IMR-90 (cell line): ENCODE measurements at regions not wholly inside any gene's neighbourhood (a gene's known extent, or its start where the extent isn't known, plus 50 kb on each side); places are given as distances from the start of the nearest gene placed in this dataset.

Experiments used
- ATAC-seq: fragments of 200-7000 bp; cut with Tn5 transposase; 2 replicates; pipeline ENCODE4 v1.9.1; 2020; ENCODE audit warnings: low read depth, mild to moderate bottlenecking, moderate library complexity
- BruUV-seq: library from RNA; stranded (reverse); fragments of 400-500 nt; replicated peaks from 2 replicates; lab custom pipeline; 2021; lab: Mats Ljungman, UMichigan
- CTCF ChIA-PET: fragments of 300-600 bp; formaldehyde crosslinking; extraction: SDS; loops from one replicate; lab custom pipeline; 2021; ENCODE audit warnings: antibody characterized with exemption; lab: Yijun Ruan, JAX
- POLR2A ChIA-PET: fragments of 300-600 bp; sonication (Branson Sonifier 250); formaldehyde crosslinking; loops from one replicate; lab custom pipeline; 2022; ENCODE audit warnings: antibody characterized with exemption; ENCODE audit not compliant: unreplicated experiment; lab: Charles Lee
- DNase-seq: peaks from one replicate; pipeline ENCODE4 v3.0.0; 2013
- H2AFZ ChIP-seq: replicated peaks from 2 replicates; pipeline ENCODE3; 2013; ENCODE audit warnings: low read length, mild to moderate bottlenecking; ENCODE audit not compliant: poor library complexity
- H2AK5ac ChIP-seq: 2 replicates; pipeline ENCODE4 v1.6.1; 2013; ENCODE audit warnings: low read depth, low read length, inconsistent platforms
- H2AK9ac ChIP-seq: replicated peaks from 2 replicates; pipeline ENCODE3; 2013; ENCODE audit warnings: mild to moderate bottlenecking, low read depth, low read length, moderate library complexity; ENCODE audit not compliant: poor library complexity
- H2BK120ac ChIP-seq: 2 replicates; pipeline ENCODE4 v1.6.1; 2013; ENCODE audit warnings: low read depth, low read length, inconsistent platforms
- H2BK15ac ChIP-seq: 3 replicates; pipeline ENCODE4 v1.6.1; 2013; ENCODE audit warnings: low read depth, low read length, inconsistent platforms
- H2BK20ac ChIP-seq: 2 replicates; pipeline ENCODE4 v1.6.1; 2013; ENCODE audit warnings: low read depth, mild to moderate bottlenecking, inconsistent platforms, low read length, moderate library complexity
- H2BK5ac ChIP-seq: 2 replicates; pipeline ENCODE4 v1.6.1; 2013; ENCODE audit warnings: mild to moderate bottlenecking, low read depth, low read length, inconsistent platforms; ENCODE audit not compliant: poor library complexity, severe bottlenecking
- H3K14ac ChIP-seq: replicated peaks from 2 replicates; pipeline ENCODE4 v1.6.1; 2013; ENCODE audit warnings: low read depth, low read length, inconsistent platforms
- H3K18ac ChIP-seq: 2 replicates; pipeline ENCODE4 v1.6.1; 2013; ENCODE audit warnings: low read depth, low read length, control low read depth
- H3K23ac ChIP-seq: 2 replicates; pipeline ENCODE4 v1.6.1; 2013; ENCODE audit warnings: low read depth, low read length, inconsistent platforms
- H3K27ac ChIP-seq: 2 replicates; pipeline ENCODE4 v1.5.1; 2013; ENCODE audit warnings: mild to moderate bottlenecking, control low read depth, low read length; ENCODE audit not compliant: insufficient read depth
- H3K27me3 ChIP-seq: 2 replicates; pipeline ENCODE4 v1.6.1; 2013; ENCODE audit warnings: low read length; ENCODE audit not compliant: control insufficient read depth, insufficient read depth
- H3K36me3 ChIP-seq: 2 replicates; pipeline ENCODE4 v1.6.1; 2013; ENCODE audit warnings: low read length, mixed read lengths; ENCODE audit not compliant: control insufficient read depth, insufficient read depth
- H3K4ac ChIP-seq: 2 replicates; pipeline ENCODE4 v1.6.1; 2013; ENCODE audit warnings: low read depth, low read length, inconsistent platforms
- H3K4me1 ChIP-seq: 2 replicates; pipeline ENCODE4 v1.6.1; 2013; ENCODE audit warnings: low read length, mixed read lengths; ENCODE audit not compliant: control insufficient read depth, insufficient read depth
- H3K4me2 ChIP-seq: 2 replicates; pipeline ENCODE4 v1.6.1; 2013; ENCODE audit warnings: low read depth, mild to moderate bottlenecking, control low read depth, low read length, moderate library complexity
- H3K4me3 ChIP-seq: 2 replicates; pipeline ENCODE4 v1.5.1; 2013; ENCODE audit warnings: low read depth, mild to moderate bottlenecking, control low read depth, low read length, moderate library complexity; ENCODE audit not compliant: insufficient read depth
- H3K56ac ChIP-seq: 2 replicates; pipeline ENCODE4 v1.6.1; 2013; ENCODE audit warnings: low read length, inconsistent platforms; ENCODE audit not compliant: insufficient read depth; ENCODE audit errors: extremely low read depth
- H3K79me1 ChIP-seq, 2 experiments: 2 replicates each; pipeline ENCODE4 v1.6.1; 2013; ENCODE audit warnings: low read length in 2 of 2, inconsistent platforms in 1 of 2, low read depth in 1 of 2
- H3K9ac ChIP-seq: 2 replicates; pipeline ENCODE4 v1.6.1; 2013; ENCODE audit warnings: low read depth, low read length, control low read depth
- H3K9me1 ChIP-seq: 2 replicates; pipeline ENCODE4 v1.6.1; 2013; ENCODE audit warnings: low read length, inconsistent platforms; ENCODE audit not compliant: insufficient read depth
- H3K9me3 ChIP-seq: 2 replicates; pipeline ENCODE4 v1.6.1; 2013; ENCODE audit warnings: low read length; ENCODE audit not compliant: control insufficient read depth, insufficient read depth
- H4K20me1 ChIP-seq: 2 replicates; pipeline ENCODE4 v1.6.1; 2013; ENCODE audit warnings: low read length, inconsistent platforms; ENCODE audit not compliant: insufficient read depth
- H4K5ac ChIP-seq: 2 replicates; pipeline ENCODE4 v1.6.1; 2013; ENCODE audit warnings: mild to moderate bottlenecking, low read depth, low read length, control low read depth
- H4K8ac ChIP-seq, 2 experiments: 2 replicates each; pipeline ENCODE4 v1.6.1; 2013; ENCODE audit warnings: low read depth in 2 of 2, low read length in 2 of 2, control low read depth in 1 of 2, inconsistent platforms in 1 of 2
- H4K91ac ChIP-seq: 2 replicates; pipeline ENCODE4 v1.6.1; 2013; ENCODE audit warnings: low read depth, low read length, inconsistent platforms; ENCODE audit not compliant: insufficient read depth
- BHLHE40 ChIP-seq: fragments of 150-350 bp; IDR thresholded peaks from 2 replicates; pipeline ENCODE4 v1.6.1; 2016; ENCODE audit warnings: mild to moderate bottlenecking, low read depth, low read length
- CEBPB ChIP-seq: IDR thresholded peaks from 2 replicates; pipeline ENCODE4 v1.6.1; 2012; ENCODE audit warnings: low read depth, low read length, improper control_type of control experiment
- CHD1 ChIP-seq: IDR thresholded peaks from 2 replicates; pipeline ENCODE4 v1.6.1; 2012; ENCODE audit warnings: low read depth, low read length, improper control_type of control experiment
- CTCF ChIP-seq: conservative IDR thresholded peaks from 2 replicates; pipeline ENCODE4 v1.5.1; 2012; ENCODE audit warnings: mild to moderate bottlenecking, low read depth, low read length, improper control_type of control experiment
- FOS ChIP-seq: fragments of 150-350 bp; IDR thresholded peaks from 2 replicates; pipeline ENCODE4 v1.6.1; 2016; ENCODE audit warnings: low read depth, low read length
- MAFK ChIP-seq: IDR thresholded peaks from 2 replicates; pipeline ENCODE4 v1.6.1; 2012; ENCODE audit warnings: low read depth, low read length, improper control_type of control experiment
- MAZ ChIP-seq: IDR thresholded peaks from 2 replicates; pipeline ENCODE4 v1.6.1; 2012; ENCODE audit warnings: low read depth, mild to moderate bottlenecking, low read length, improper control_type of control experiment, moderate library complexity, borderline replicate concordance
- MXI1 ChIP-seq: IDR thresholded peaks from 2 replicates; pipeline ENCODE4 v1.6.1; 2012; ENCODE audit warnings: low read depth, mild to moderate bottlenecking, low read length, moderate library complexity, borderline replicate concordance
- NFE2L2 ChIP-seq: fragments of 150-350 bp; IDR thresholded peaks from 2 replicates; pipeline ENCODE4 v1.6.1; 2016; ENCODE audit warnings: low read depth, mild to moderate bottlenecking, low read length
- POLR2A ChIP-seq: IDR thresholded peaks from 2 replicates; pipeline ENCODE4 v1.6.1; 2012; ENCODE audit warnings: mild to moderate bottlenecking, low read depth, low read length
- RAD21 ChIP-seq: IDR thresholded peaks from 2 replicates; pipeline ENCODE4 v1.6.1; 2012; ENCODE audit warnings: low read length, improper control_type of control experiment
- RCOR1 ChIP-seq: IDR thresholded peaks from 2 replicates; pipeline ENCODE4 v1.6.1; 2012; ENCODE audit warnings: mild to moderate bottlenecking, low read length, improper control_type of control experiment; ENCODE audit not compliant: insufficient replicate concordance
- RFX5 ChIP-seq: IDR thresholded peaks from 2 replicates; pipeline ENCODE4 v1.8.0; 2012; ENCODE audit warnings: low read depth, mild to moderate bottlenecking, low read length, moderate library complexity
- SMC3 ChIP-seq: fragments of 150-350 bp; IDR thresholded peaks from 2 replicates; pipeline ENCODE4 v1.6.1; 2016; ENCODE audit warnings: low read depth, mild to moderate bottlenecking, antibody characterized with exemption, low read length, moderate library complexity
- USF2 ChIP-seq: fragments of 150-350 bp; IDR thresholded peaks from 2 replicates; pipeline ENCODE4 v1.6.1; 2017; ENCODE audit warnings: mild to moderate bottlenecking, antibody characterized with exemption, low read length, low read depth
- WGBS, 2 experiments: methylation state at CpG; one replicate each; pipeline versions ENCODE4 v1.1.5 to v1.1.7; 2013; ENCODE audit warnings: missing lambda C conversion rate in 2 of 2; ENCODE audit not compliant: insufficient read length in 1 of 2; ENCODE audit errors: extremely low coverage in 2 of 2; 5-methylcytosine and 5-hydroxymethylcytosine counted together
- dilution Hi-C: fragments of 300-500 bp; cut with HindIII; formaldehyde crosslinking; loops from one replicate; pipeline ENCODE4 v1.14.3; 2018; ENCODE audit warnings: low sequenced_read_pairs; ENCODE audit not compliant: unreplicated experiment
- in situ Hi-C: fragments of 300-500 bp; cut with MboI; formaldehyde crosslinking; loops from 3 replicates; pipeline ENCODE4 v1.14.3; 2019; ENCODE audit warnings: low sequenced_read_pairs, inconsistent platforms, mixed read lengths
- intact Hi-C: fragments of 100-400 bp; cut with micrococcal nuclease; formaldehyde crosslinking; loops from 2 replicates; pipeline ENCODE4 v1.10.0; 2022

GRCh38 chr2:151182396-151182795, 79.3 kb downstream of the RBM43 start:
- H3K9ac ChIP-seq = no peak overlapping the region
- dilution Hi-C loops (no loop called here), in situ Hi-C loops (no loop called here), intact Hi-C loops (no loop called here)
- no peaks in the 10 kb centered on the region for H3K9me1 ChIP-seq
- ChIA-PET POLR2A (no interaction called here), CTCF (interaction anchor here (0.8 to 1.6 kb wide), 2 partner anchors 8 to 11 kb away, joined by 3 to 4 read pairs; no protein-coding TSS in a partner anchor)
- H4K8ac ChIP-seq = no peak overlapping the region
- WGBS, 2 experiments = no CpG with 5 or more reads among the region's 3 CpGs
- no peak overlapping the region for H4K91ac ChIP-seq
- H3K36me3 ChIP-seq = no peaks in the 10 kb centered on the region
- no peaks in the 10 kb centered on the region for H4K20me1 ChIP-seq
- H3K14ac ChIP-seq = no peak overlapping the region
- H3K27ac ChIP-seq = no peak overlapping the region
- no peak overlapping the region for H3K56ac ChIP-seq
- peaks cover 6% of the 10 kb centered on the region for H3K27me3 ChIP-seq
- ATAC-seq (no peak), DNase-seq (no peak)
- no peak overlapping the region for H2AK5ac ChIP-seq
- H3K23ac ChIP-seq = no peak overlapping the region
- H3K4me3 ChIP-seq = no peak overlapping the region
- no peaks in the 10 kb centered on the region for H3K79me1 ChIP-seq
- no peak overlapping the region for H4K5ac ChIP-seq
- H2BK120ac ChIP-seq = no peak overlapping the region
- H3K4me1 ChIP-seq = no peaks in the 10 kb centered on the region
- TF ChIP-seq NFE2L2 (no peak), BHLHE40 (no peak), RAD21 (no peak), MAZ (no peak), CTCF (no peak), USF2 (no peak), POLR2A (no peak), FOS (no peak), CEBPB (no peak), RFX5 (no peak), RCOR1 (no peak), MAFK (no peak), MXI1 (no peak), SMC3 (no peak), CHD1 (no peak)
- H2AFZ ChIP-seq = no peak overlapping the region
- H2BK5ac ChIP-seq = no peak overlapping the region
- no peaks in the 10 kb centered on the region for H3K9me3 ChIP-seq
- H2BK20ac ChIP-seq = no peak overlapping the region
- no peak overlapping the region for H2BK15ac ChIP-seq
- no peak overlapping the region for H3K18ac ChIP-seq
- no peak overlapping the region for H2AK9ac ChIP-seq
- BruUV-seq = no TSS peak
- no peak overlapping the region for H3K4ac ChIP-seq
- H3K4me2 ChIP-seq = no peak overlapping the region
